GM20000 (cell line): ENCODE measurements at regions not wholly inside any gene's neighbourhood (a gene's known extent, or its start where the extent isn't known, plus 50 kb on each side); places are given as distances from the start of the nearest gene placed in this dataset.

Experiments
- DNase-seq: peaks from one replicate; pipeline ENCODE4 v3.0.0; 2012; ENCODE audit warnings: low spot score
- TF ChIP-seq, protein P1 (sequence below): IDR thresholded peaks from 2 replicates; pipeline ENCODE4 v1.5.1; 2012; ENCODE audit warnings: mild to moderate bottlenecking, control low read depth; ENCODE audit errors: extremely low read depth, missing control alignments

DNA sequence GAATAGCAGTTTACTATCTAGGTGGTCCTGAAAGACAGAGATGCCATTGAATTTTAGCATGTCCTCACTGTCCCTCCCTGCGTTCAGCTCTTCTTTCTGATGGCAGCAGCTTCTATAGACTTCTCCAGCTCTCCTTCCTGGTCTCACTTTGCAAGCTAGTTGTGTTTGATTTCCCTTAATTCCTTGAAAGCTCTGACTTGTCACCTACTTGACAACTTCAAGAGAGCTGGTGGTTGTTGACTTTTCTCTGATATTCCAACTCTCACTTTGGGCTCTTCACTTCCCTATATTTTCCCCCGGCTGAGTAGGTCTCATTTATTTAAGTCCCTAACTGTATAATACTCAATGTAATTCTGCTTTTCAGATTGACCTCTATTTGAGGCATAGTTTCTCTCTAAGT, 1825.0 kb upstream of the RAG2 start:
- TF ChIP-seq, protein P1, sequence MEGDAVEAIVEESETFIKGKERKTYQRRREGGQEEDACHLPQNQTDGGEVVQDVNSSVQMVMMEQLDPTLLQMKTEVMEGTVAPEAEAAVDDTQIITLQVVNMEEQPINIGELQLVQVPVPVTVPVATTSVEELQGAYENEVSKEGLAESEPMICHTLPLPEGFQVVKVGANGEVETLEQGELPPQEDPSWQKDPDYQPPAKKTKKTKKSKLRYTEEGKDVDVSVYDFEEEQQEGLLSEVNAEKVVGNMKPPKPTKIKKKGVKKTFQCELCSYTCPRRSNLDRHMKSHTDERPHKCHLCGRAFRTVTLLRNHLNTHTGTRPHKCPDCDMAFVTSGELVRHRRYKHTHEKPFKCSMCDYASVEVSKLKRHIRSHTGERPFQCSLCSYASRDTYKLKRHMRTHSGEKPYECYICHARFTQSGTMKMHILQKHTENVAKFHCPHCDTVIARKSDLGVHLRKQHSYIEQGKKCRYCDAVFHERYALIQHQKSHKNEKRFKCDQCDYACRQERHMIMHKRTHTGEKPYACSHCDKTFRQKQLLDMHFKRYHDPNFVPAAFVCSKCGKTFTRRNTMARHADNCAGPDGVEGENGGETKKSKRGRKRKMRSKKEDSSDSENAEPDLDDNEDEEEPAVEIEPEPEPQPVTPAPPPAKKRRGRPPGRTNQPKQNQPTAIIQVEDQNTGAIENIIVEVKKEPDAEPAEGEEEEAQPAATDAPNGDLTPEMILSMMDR, result no peak

DNA sequence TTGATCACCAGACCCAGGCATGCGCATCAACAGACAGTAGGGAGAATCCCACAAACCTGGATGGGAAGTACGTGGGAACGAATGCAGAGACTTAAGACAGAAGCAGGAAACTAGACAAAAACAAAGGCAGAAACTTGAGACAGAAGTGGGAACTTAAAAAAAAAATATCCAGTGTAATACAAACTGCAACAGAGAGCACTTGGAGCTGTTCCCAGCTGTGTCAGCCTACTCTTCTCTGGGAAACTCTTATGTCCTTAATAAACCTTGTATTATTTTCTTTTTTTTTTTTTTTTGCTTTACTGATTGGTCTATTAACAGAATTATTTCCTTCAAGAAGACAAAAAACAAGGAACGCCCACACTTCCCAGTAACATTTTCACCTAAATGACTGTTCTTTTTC, 1818.1 kb upstream of the RAG2 start:
- TF ChIP-seq, protein P1, result no peak
- DNase-seq, result no peak

More for the DNA sequence above, 1825.0 kb upstream of the RAG2 start:
- DNase-seq, result no peak

DNA sequence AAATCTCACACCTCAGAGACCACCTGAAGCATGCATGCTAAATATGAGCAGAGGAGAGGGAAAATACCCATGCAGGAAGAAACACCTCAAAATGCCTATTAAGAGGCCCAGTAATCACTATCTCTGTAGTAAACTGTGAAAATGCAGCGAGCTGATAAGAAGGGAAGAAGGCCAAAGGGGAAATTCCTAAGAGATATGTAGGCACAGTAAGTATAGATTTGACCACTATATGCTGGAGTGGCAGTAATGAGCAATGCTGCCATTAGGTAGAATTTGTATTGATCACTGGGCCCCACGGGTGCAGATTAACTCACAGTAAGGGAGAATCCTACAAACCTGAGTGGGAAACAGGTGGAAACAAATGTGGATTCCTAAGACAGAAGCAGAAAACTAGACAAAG, 1813.1 kb upstream of the RAG2 start:
- TF ChIP-seq, protein P1, result no peak
- no peak for DNase-seq

DNA sequence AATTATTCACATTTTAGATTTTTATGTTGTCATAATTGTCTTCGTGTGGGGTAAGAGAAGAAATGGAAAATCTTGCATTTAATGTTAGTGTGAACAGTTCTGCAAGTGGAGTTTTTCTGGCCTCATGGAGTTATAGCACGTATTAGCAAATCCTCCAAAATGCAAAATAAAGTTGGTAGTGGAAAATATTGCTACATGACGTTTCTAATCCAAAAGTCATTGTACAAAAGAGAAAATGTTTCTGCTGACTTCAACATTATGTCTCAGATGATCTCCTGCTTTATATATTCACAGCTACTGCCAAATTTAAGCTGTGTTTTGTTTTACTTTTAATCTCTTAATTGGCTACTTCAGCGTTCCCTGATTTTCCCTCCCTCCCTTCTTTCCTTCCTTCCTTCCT, 1804.0 kb upstream of the RAG2 start:
- no peak for DNase-seq
- TF ChIP-seq, protein P1, result no peak

DNA sequence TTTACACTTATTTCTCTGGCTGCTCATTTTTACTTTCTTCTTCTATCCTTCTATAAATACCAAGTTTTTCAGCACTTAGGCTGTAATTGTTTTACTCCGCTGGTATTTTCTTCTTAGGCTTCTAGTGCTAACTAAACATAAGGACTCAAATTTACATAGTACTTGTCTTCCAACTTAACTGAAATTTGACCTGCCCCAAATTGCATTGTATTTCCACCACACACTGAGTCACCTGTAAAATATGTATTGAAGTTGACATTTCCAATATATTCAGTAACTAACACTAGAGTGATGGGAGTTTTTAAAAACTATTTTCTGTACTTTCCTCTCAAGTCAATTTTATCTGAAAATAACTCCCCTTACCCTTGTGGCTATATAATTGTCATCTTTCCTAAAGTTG, 1794.1 kb upstream of the RAG2 start:
- DNase-seq, result no peak
- TF ChIP-seq, protein P1, result no peak

DNA sequence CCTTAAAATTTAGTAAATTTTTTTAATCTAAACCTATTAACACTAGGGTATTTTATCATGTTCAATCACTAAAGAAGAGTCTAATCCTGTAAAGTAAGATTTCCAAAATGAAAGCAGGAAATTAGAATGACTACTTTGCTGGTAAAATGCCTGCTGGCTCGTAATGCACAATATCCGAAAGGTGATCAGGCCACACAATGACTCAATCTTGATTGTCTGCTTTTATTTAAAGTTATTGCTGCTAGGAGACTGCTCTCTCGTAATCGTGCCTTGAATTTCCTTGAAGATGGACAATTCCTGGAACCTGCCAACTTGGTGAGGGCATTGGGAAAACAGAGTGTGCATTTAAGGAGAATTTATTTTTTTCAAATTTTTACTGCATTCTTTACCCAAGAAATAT, 1786.5 kb upstream of the RAG2 start:
- DNase-seq, result no peak
- TF ChIP-seq, protein P1, result no peak

DNA sequence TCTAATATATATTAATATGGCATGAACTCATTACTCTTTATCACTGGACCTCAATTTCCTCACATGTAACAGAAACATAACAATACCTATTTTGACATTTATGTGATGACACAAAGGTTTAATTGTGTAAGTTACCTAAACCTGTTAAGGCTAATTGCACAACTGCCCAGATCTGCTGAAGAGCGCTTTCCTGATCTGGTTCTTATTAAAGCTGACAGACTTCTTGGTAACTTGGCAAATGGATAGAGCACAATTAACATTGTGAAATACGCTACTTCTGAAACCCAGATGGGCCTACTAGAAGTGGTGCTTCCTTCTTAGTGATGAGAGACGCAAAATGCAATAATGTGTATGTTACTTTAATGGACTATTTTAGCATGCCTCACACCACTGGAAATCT, 1767.2 kb upstream of the RAG2 start:
- TF ChIP-seq, protein P1, result no peak

More for the DNA sequence above, 1767.2 kb upstream of the RAG2 start:
- DNase-seq, result no peak
